ENCODE measurements at regions not wholly inside any gene's neighbourhood (a gene's known extent, or its start where the extent isn't known, plus 50 kb on each side); places are given as distances from the start of the nearest gene placed in this dataset.

DNA sequence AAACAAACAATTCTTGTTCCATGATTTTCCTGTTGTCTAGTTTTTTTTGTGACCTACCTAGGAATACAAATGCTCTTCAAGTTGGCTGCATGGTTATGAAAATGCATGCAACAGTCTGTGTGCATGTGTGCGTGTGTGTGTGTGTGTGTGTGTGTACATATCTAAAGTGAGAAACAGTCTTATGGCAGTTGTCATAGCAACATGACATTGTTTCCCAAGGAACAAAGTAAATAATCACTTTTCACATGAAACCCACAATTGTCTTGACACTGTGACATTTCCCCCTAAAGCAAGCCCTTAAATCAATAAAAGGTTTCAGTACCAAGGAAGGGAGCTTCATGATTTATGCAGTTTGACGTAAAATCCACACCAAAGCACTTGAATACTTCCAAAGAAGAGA lies 758.4 kb downstream of the CDH8 start (continued):
- TF ChIP-seq, protein P1, sequence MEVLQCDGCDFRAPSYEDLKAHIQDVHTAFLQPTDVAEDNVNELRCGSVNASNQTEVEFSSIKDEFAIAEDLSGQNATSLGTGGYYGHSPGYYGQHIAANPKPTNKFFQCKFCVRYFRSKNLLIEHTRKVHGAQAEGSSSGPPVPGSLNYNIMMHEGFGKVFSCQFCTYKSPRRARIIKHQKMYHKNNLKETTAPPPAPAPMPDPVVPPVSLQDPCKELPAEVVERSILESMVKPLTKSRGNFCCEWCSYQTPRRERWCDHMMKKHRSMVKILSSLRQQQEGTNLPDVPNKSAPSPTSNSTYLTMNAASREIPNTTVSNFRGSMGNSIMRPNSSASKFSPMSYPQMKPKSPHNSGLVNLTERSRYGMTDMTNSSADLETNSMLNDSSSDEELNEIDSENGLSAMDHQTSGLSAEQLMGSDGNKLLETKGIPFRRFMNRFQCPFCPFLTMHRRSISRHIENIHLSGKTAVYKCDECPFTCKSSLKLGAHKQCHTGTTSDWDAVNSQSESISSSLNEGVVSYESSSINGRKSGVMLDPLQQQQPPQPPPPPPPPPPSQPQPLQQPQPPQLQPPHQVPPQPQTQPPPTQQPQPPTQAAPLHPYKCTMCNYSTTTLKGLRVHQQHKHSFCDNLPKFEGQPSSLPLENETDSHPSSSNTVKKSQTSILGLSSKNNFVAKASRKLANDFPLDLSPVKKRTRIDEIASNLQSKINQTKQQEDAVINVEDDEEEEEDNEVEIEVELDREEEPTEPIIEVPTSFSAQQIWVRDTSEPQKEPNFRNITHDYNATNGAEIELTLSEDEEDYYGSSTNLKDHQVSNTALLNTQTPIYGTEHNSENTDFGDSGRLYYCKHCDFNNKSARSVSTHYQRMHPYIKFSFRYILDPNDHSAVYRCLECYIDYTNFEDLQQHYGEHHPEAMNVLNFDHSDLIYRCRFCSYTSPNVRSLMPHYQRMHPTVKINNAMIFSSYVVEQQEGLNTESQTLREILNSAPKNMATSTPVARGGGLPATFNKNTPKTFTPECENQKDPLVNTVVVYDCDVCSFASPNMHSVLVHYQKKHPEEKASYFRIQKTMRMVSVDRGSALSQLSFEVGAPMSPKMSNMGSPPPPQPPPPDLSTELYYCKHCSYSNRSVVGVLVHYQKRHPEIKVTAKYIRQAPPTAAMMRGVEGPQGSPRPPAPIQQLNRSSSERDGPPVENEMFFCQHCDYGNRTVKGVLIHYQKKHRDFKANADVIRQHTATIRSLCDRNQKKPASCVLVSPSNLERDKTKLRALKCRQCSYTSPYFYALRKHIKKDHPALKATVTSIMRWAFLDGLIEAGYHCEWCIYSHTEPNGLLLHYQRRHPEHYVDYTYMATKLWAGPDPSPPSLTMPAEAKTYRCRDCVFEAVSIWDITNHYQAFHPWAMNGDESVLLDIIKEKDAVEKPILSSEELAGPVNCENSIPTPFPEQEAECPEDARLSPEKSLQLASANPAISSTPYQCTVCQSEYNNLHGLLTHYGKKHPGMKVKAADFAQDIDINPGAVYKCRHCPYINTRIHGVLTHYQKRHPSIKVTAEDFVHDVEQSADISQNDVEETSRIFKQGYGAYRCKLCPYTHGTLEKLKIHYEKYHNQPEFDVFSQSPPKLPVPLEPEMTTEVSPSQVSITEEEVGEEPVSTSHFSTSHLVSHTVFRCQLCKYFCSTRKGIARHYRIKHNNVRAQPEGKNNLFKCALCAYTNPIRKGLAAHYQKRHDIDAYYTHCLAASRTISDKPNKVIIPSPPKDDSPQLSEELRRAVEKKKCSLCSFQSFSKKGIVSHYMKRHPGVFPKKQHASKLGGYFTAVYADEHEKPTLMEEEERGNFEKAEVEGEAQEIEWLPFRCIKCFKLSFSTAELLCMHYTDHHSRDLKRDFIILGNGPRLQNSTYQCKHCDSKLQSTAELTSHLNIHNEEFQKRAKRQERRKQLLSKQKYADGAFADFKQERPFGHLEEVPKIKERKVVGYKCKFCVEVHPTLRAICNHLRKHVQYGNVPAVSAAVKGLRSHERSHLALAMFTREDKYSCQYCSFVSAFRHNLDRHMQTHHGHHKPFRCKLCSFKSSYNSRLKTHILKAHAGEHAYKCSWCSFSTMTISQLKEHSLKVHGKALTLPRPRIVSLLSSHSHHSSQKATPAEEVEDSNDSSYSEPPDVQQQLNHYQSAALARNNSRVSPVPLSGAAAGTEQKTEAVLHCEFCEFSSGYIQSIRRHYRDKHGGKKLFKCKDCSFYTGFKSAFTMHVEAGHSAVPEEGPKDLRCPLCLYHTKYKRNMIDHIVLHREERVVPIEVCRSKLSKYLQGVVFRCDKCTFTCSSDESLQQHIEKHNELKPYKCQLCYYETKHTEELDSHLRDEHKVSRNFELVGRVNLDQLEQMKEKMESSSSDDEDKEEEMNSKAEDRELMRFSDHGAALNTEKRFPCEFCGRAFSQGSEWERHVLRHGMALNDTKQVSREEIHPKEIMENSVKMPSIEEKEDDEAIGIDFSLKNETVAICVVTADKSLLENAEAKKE (CRISPR knock-in tag; IDR thresholded peaks at IDR 0.05) = no peak
- TF ChIP-seq ZNF114 (CRISPR knock-in tag; IDR thresholded peaks at IDR 0.05) (no peak), STAT1 (IDR thresholded peaks at IDR 0.05; ENCODE audit: unreplicated experiment) (no peak), JUNB (IDR thresholded peaks at IDR 0.05; ENCODE audit: unreplicated experiment) (no peak), EZH2phosphoT487 (IDR thresholded peaks at IDR 0.05; ENCODE audit: unreplicated experiment) (no peak), NANOG (IDR thresholded peaks at IDR 0.05; ENCODE audit: borderline replicate concordance) (no peak)

DNA sequence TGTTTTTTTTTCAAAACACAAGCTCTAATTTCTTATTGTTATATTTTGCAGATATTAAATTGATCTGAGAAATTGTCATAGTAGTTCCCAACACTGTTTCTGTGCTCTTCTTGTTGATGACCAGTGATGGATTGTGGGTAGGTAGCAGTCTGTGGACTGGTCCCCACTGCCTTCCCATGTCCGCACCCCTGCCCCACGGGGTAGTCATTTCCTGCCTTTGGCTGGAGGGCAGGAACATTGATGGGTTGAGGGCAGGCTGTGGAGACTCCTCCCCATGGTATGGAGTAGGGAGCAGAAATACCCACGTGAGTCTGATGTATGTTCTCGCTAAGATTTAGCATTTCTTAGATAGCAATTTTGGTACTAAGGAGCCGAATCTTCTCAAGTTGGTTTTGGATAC lies 762.0 kb downstream of the CDH8 start:
- Histone ChIP-seq H3K27me3 (ENCODE audit: insufficient read depth) (no peaks in the 10 kb centered on the region), H3K79me2 (replicated peaks; ENCODE audit: insufficient read depth) (no peaks in the 10 kb centered on the region), H2AFZ (no peak overlapping the region), H3K4me1 (ENCODE audit: insufficient read depth) (no peaks in the 10 kb centered on the region), H3K27ac (ENCODE audit: low read depth) (no peak overlapping the region), H3F3A (replicated peaks; ENCODE audit: low read depth) (no peaks in the 10 kb centered on the region), H3K9me2 (ENCODE audit: insufficient read depth) (no peaks in the 10 kb centered on the region), H3K4me2 (no peak overlapping the region), H3K36me3 (ENCODE audit: insufficient read depth) (no peaks in the 10 kb centered on the region), H3K4me3 (no peak overlapping the region), H4K20me1 (replicated peaks; ENCODE audit: insufficient read depth) (no peaks in the 10 kb centered on the region)
- Mint-ChIP-seq H3K27me3 (ENCODE audit: insufficient read depth, low read depth, poor library complexity) (no peaks in the 10 kb centered on the region), H3K36me3 (ENCODE audit: low read depth) (no peaks in the 10 kb centered on the region; the same call in 2 of the 3 replicates), H3K9me3 (no peaks in the 10 kb centered on the region), H3K4me3 (no peak overlapping the region), H3K27ac (no peak overlapping the region), H3K4me1 (no peaks in the 10 kb centered on the region)
- ATAC-seq (no peak), DNase-seq (ENCODE audit: low spot score) (no peak)
- TF ChIP-seq ZNF114 (CRISPR knock-in tag; IDR thresholded peaks at IDR 0.05) (no peak), JUNB (IDR thresholded peaks at IDR 0.05; ENCODE audit: unreplicated experiment) (no peak)
- TF ChIP-seq, protein P2, sequence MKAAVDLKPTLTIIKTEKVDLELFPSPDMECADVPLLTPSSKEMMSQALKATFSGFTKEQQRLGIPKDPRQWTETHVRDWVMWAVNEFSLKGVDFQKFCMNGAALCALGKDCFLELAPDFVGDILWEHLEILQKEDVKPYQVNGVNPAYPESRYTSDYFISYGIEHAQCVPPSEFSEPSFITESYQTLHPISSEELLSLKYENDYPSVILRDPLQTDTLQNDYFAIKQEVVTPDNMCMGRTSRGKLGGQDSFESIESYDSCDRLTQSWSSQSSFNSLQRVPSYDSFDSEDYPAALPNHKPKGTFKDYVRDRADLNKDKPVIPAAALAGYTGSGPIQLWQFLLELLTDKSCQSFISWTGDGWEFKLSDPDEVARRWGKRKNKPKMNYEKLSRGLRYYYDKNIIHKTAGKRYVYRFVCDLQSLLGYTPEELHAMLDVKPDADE (IDR thresholded peaks at IDR 0.05) = no peak
